ENCODE measurements at regions not wholly inside any gene's neighbourhood (a gene's known extent, or its start where the extent isn't known, plus 50 kb on each side); places are given as distances from the start of the nearest gene placed in this dataset.

GRCh38 chr9:1745980-1746379 is 269.2 kb upstream of the SMARCA2 start:
- no peak for TF ChIP-seq POLR2A (IDR thresholded peaks at IDR 0.05; ENCODE audit: low read depth, low read length)
- no peak for FAIRE-seq
- DNase-seq (ENCODE audit: insufficient read length, low spot score) = no peak

DNA sequence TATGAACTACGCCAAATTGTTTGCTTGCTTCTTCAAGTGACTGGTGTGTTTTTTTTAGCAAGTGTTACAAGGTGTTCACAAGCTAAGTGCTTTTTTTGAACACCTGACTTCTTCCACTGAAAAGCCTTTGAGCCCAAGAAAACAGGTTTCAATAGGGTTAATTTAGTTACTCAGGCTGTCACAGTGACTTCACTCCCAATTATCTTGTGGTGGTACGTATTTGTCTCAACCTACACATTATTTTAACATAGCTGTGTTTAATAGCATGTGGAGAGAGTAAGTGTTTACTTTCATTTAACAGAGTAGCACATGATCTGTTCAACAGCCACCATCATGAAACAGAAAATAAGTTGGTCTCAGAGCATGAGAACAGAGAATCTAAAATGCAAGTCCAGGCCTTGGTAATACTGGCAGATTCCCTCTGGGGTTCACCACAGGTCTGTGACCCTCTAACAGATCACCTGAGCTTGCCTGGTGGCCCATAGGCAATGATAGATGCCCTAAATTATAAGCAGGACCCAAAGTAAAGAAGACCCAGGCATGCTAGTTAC is 267.7 kb upstream of the SMARCA2 start:
- FAIRE-seq = no peak
- TF ChIP-seq POLR2A (IDR thresholded peaks at IDR 0.05; ENCODE audit: low read depth, low read length) = no peak
- no peak for DNase-seq (ENCODE audit: insufficient read length, low spot score)

GRCh38 chr9:1748407-1748806 is 266.7 kb upstream of the SMARCA2 start:
- DNase-seq (ENCODE audit: insufficient read length, low spot score) (no peak), FAIRE-seq (no peak)
- no peak for TF ChIP-seq POLR2A (IDR thresholded peaks at IDR 0.05; ENCODE audit: low read depth, low read length)

GRCh38 chr9:1757186-1757585 is 258.0 kb upstream of the SMARCA2 start:
- FAIRE-seq = no peak
- no peak for DNase-seq (ENCODE audit: insufficient read length, low spot score)
- TF ChIP-seq POLR2A (IDR thresholded peaks at IDR 0.05; ENCODE audit: low read depth, low read length) = no peak

- no peak for FAIRE-seq
- TF ChIP-seq POLR2A (IDR thresholded peaks at IDR 0.05; ENCODE audit: low read depth, low read length) = no peak
- DNase-seq (ENCODE audit: insufficient read length, low spot score) = no peak
Observed at GRCh38 chr9:1759009-1759408, 256.1 kb upstream of the SMARCA2 start.

GRCh38 chr9:1759771-1760300 is 255.3 kb upstream of the SMARCA2 start:
- DNase-seq (ENCODE audit: insufficient read length, low spot score) (no peak), FAIRE-seq (no peak)
- TF ChIP-seq POLR2A (IDR thresholded peaks at IDR 0.05; ENCODE audit: low read depth, low read length) = no peak

DNA sequence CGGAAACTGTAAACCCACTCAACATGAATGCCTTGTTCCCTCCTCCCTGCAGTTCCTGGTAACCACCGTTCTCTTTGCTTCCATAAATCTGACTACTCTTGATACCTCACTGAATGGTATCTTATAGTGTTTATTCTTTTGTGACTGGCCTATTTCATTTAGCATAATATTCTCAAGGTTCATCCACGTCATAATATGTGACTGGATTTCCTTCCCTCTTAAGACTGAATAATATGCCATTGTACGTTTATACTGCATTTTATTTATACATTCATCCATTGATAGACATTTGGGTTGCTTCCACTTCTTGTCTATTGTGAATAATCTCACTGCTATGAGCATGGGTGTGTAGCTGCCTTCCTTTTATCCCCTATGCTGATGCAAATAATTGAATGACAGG is 253.3 kb upstream of the SMARCA2 start:
- TF ChIP-seq POLR2A (IDR thresholded peaks at IDR 0.05; ENCODE audit: low read depth, low read length) = no peak
- no peak for FAIRE-seq
- DNase-seq (ENCODE audit: insufficient read length, low spot score) = no peak

- FAIRE-seq = no peak
- no peak for DNase-seq (ENCODE audit: insufficient read length, low spot score)
- TF ChIP-seq POLR2A (IDR thresholded peaks at IDR 0.05; ENCODE audit: low read depth, low read length) = no peak
Observed at GRCh38 chr9:1766042-1766441, 249.1 kb upstream of the SMARCA2 start.

GRCh38 chr9:1768561-1768960 is 246.6 kb upstream of the SMARCA2 start:
- TF ChIP-seq POLR2A (IDR thresholded peaks at IDR 0.05; ENCODE audit: low read depth, low read length) = no peak
- FAIRE-seq = no peak
- no peak for DNase-seq (ENCODE audit: insufficient read length, low spot score)

GRCh38 chr9:1771094-1771789 is 243.9 kb upstream of the SMARCA2 start:
- TF ChIP-seq POLR2A (IDR thresholded peaks at IDR 0.05; ENCODE audit: low read depth, low read length) = no peak
- no peak for FAIRE-seq
- DNase-seq (ENCODE audit: insufficient read length, low spot score) = no peak

DNA sequence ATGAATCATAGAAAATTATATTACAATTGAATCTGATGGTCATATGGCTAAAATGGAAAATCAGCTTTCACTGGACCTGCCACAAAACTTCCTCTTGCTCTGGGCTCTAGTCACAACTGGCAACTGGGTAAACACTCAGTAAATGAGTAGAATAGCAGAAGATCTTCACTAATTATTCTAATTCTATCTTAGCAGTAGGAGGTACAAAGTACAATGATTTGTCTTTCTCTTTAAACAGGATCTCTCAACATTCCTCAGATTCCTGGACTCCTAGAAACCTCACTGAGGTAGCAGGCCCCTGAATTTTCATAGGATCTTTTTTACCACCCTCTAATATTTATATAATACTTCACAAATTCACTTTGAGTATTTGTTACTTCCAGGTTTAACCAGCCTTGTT is 239.9 kb upstream of the SMARCA2 start:
- FAIRE-seq (no peak), DNase-seq (ENCODE audit: insufficient read length, low spot score) (no peak)
- no peak for TF ChIP-seq POLR2A (IDR thresholded peaks at IDR 0.05; ENCODE audit: low read depth, low read length)

DNA sequence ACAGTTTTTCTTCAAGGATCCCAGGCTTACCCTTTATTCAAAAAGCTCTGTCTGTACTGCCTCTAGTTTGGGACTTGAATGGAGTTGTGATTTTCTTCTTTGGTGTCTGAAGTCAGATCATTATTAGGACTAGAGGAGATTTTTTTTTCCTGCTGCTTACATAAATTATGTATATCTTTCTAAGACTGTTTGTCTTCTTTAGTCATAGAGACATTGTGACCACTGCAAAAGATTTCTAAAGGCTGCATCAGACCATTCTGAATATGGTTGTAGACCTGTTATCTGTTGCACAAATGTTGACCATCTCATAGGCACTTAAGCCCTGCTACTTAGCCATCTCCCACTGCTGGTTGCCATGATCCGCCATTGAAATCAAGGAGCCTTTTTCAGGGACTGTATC is 238.5 kb upstream of the SMARCA2 start:
- no peak for TF ChIP-seq POLR2A (IDR thresholded peaks at IDR 0.05; ENCODE audit: low read depth, low read length)
- FAIRE-seq (no peak), DNase-seq (ENCODE audit: insufficient read length, low spot score) (no peak)

DNA sequence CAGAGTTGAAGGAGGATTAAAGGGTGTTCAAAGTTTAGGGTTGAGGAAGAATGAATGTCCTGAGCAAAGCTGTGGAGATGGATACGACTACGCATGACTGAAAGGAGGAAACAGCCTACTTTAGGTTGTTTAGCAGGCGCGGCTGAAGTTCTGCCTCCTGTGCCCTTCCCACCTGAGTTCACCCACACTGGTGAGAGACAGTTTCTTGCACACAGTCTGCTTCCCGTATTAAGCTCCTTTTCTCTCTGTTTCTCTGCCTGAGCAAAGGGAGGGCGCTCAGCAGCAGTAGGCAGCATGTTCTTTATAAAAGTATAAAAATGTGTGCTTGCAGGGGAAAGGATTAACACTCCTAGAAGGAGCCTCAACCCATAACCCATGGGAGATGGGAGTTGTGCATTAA is 224.0 kb upstream of the SMARCA2 start:
- TF ChIP-seq POLR2A (IDR thresholded peaks at IDR 0.05; ENCODE audit: low read depth, low read length) = no peak
- no peak for DNase-seq (ENCODE audit: insufficient read length, low spot score)
- no peak for FAIRE-seq

GRCh38 chr9:1794547-1795270 is 220.4 kb upstream of the SMARCA2 start:
- FAIRE-seq = no peak
- no peak for DNase-seq (ENCODE audit: insufficient read length, low spot score)
- no peak for TF ChIP-seq POLR2A (IDR thresholded peaks at IDR 0.05; ENCODE audit: low read depth, low read length)

Data from H54 (cell line).